ENCODE measurements at regions not wholly inside any gene's neighbourhood (a gene's known extent, or its start where the extent isn't known, plus 50 kb on each side); places are given as distances from the start of the nearest gene placed in this dataset.

GRCh38 chr14:23865502-23865901 lies 88.1 kb upstream of the DHRS4 start:
- Histone ChIP-seq H3K4me2 (no peak overlapping the region), H4K20me1 (ENCODE audit: insufficient read depth) (no peaks in the 10 kb centered on the region), H3K79me2 (ENCODE audit: low read depth) (no peaks in the 10 kb centered on the region), H3K36me3 (ENCODE audit: low read depth) (no peaks in the 10 kb centered on the region), H3K4me3 (no peak overlapping the region), H3K9me3 (ENCODE audit: insufficient read depth, low read depth) (no peaks in the 10 kb centered on the region), H3F3A (ENCODE audit: insufficient read depth, low read depth) (no peaks in the 10 kb centered on the region), H3K4me1 (replicated peaks; ENCODE audit: insufficient read depth) (0 out of 2 replicates have a peak, but pooled peaks cover 10% of the 10 kb centered on the region), H3K9me2 (ENCODE audit: insufficient read depth) (no peaks in the 10 kb centered on the region), H3K27me3 (ENCODE audit: insufficient read depth, low read depth) (no peaks in the 10 kb centered on the region), H2AFZ (no peak overlapping the region), H3K27ac (no peak overlapping the region)
- DNase-seq: peak in 1 of 2 experiments; percentile 61
- BruUV-seq (replicated peaks): no TSS peak
- intact Hi-C loops (cut with micrococcal nuclease; ENCODE audit: unreplicated experiment): no loop called here
- CTCF ChIA-PET: no interaction called here
- TF ChIP-seq CTCF (conservative IDR thresholded peaks at IDR 0.05) (no peak), EZH2 (IDR thresholded peaks at IDR 0.05; ENCODE audit: low read depth) (no peak)
- POLR2A ChIA-PET (ENCODE audit: unreplicated experiment): no interaction called here

- no peaks in the 10 kb centered on the region for H3K36me3 ChIP-seq (ENCODE audit: low read depth)
- no peaks in the 10 kb centered on the region for H3K9me3 ChIP-seq (ENCODE audit: insufficient read depth, low read depth)
- no peaks in the 10 kb centered on the region for H3K27me3 ChIP-seq (ENCODE audit: insufficient read depth, low read depth)
- H3K4me2 ChIP-seq: no peak overlapping the region
- intact Hi-C loops (cut with micrococcal nuclease; ENCODE audit: unreplicated experiment): no loop called here
- no TSS peak for BruUV-seq (replicated peaks)
- CTCF ChIA-PET: no interaction called here
- DNase-seq: no peak
- H2AFZ ChIP-seq: no peak overlapping the region
- no peak overlapping the region for H3K4me3 ChIP-seq
- H3K79me2 ChIP-seq (ENCODE audit: low read depth): no peaks in the 10 kb centered on the region
- TF ChIP-seq CTCF (conservative IDR thresholded peaks at IDR 0.05): no peak
- TF ChIP-seq EZH2 (IDR thresholded peaks at IDR 0.05; ENCODE audit: low read depth): no peak
- H3K4me1 ChIP-seq (replicated peaks; ENCODE audit: insufficient read depth): 0 out of 2 replicates have a peak, but pooled peaks cover 9% of the 10 kb centered on the region
- no peaks in the 10 kb centered on the region for H3K9me2 ChIP-seq (ENCODE audit: insufficient read depth)
- POLR2A ChIA-PET (ENCODE audit: unreplicated experiment): no interaction called here
- no peaks in the 10 kb centered on the region for H3F3A ChIP-seq (ENCODE audit: insufficient read depth, low read depth)
- no peak overlapping the region for H3K27ac ChIP-seq
- H4K20me1 ChIP-seq (ENCODE audit: insufficient read depth): no peaks in the 10 kb centered on the region
These were observed 87.3 kb upstream of the DHRS4 start for GRCh38 chr14:23866269-23866668.

GRCh38 chr14:23869078-23869719 lies 84.4 kb upstream of the DHRS4 start:
- no peak overlapping the region for H3K27ac ChIP-seq
- H2AFZ ChIP-seq: no peak overlapping the region
- H3K27me3 ChIP-seq (ENCODE audit: insufficient read depth, low read depth): no peaks in the 10 kb centered on the region
- DNase-seq: no peak
- H3K4me1 ChIP-seq (replicated peaks; ENCODE audit: insufficient read depth): no peaks in the 10 kb centered on the region
- intact Hi-C loops (cut with micrococcal nuclease; ENCODE audit: unreplicated experiment): no loop called here
- ChIA-PET CTCF (no interaction called here), POLR2A (ENCODE audit: unreplicated experiment) (no interaction called here)
- no peaks in the 10 kb centered on the region for H4K20me1 ChIP-seq (ENCODE audit: insufficient read depth)
- no TSS peak for BruUV-seq (replicated peaks)
- no peaks in the 10 kb centered on the region for H3K9me2 ChIP-seq (ENCODE audit: insufficient read depth)
- H3K9me3 ChIP-seq (ENCODE audit: insufficient read depth, low read depth): no peaks in the 10 kb centered on the region
- no peak overlapping the region for H3K4me2 ChIP-seq
- H3F3A ChIP-seq (ENCODE audit: insufficient read depth, low read depth): no peaks in the 10 kb centered on the region
- H3K79me2 ChIP-seq (ENCODE audit: low read depth): no peaks in the 10 kb centered on the region
- TF ChIP-seq EZH2 (IDR thresholded peaks at IDR 0.05; ENCODE audit: low read depth) (no peak), CTCF (conservative IDR thresholded peaks at IDR 0.05) (no peak)
- no peak overlapping the region for H3K4me3 ChIP-seq
- no peaks in the 10 kb centered on the region for H3K36me3 ChIP-seq (ENCODE audit: low read depth)

All from PC-9 (cell line).